GM13976 (cell line): ENCODE measurements at regions not wholly inside any gene's neighbourhood (a gene's known extent, or its start where the extent isn't known, plus 50 kb on each side); places are given as distances from the start of the nearest gene placed in this dataset.

Experiments used
- DNase-seq: peaks from one replicate; pipeline ENCODE4 v3.0.0; 2012; ENCODE audit warnings: low spot score
- CTCF ChIP-seq: IDR thresholded peaks from 2 replicates; pipeline ENCODE4 v1.5.1; 2012; ENCODE audit warnings: borderline replicate concordance, mild to moderate bottlenecking; ENCODE audit not compliant: insufficient read depth; ENCODE audit errors: extremely low read depth, missing control alignments, control extremely low read depth
- in situ Hi-C: fragments of 300-500 bp; cut with MboI; formaldehyde crosslinking; loops from one replicate; pipeline ENCODE4 v1.12.0; 2022; ENCODE audit warnings: low sequenced_read_pairs, mixed read lengths, inconsistent platforms; ENCODE audit not compliant: unreplicated experiment

- in situ Hi-C loops: no loop called here
- no peak for TF ChIP-seq CTCF
These were observed 388.6 kb downstream of the MN1 start for GRCh38 chr22:27412866-27413445.

DNA sequence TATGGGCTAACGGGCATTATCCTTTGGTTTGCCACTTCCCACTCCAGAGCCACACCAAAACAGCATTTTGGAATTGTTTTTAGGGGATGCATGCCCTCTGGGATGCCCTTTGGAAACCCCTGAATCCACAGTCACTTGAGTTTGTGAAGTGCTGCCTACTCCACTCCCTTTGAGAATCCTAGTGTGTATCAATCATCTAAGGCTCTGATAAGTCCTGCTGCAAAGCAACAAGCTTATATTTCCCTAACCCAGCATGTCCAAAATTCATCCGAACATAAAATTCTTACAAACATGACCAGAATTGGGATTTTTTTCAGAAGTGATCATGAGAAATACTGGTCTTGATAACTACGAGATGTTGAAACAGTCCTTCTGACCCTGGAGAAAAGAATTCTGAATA lies 387.9 kb downstream of the MN1 start:
- no peak for DNase-seq
- TF ChIP-seq CTCF: no peak
- in situ Hi-C loops: no loop called here

More at GRCh38 chr22:27412866-27413445, 388.6 kb downstream of the MN1 start:
- no peak for DNase-seq

DNA sequence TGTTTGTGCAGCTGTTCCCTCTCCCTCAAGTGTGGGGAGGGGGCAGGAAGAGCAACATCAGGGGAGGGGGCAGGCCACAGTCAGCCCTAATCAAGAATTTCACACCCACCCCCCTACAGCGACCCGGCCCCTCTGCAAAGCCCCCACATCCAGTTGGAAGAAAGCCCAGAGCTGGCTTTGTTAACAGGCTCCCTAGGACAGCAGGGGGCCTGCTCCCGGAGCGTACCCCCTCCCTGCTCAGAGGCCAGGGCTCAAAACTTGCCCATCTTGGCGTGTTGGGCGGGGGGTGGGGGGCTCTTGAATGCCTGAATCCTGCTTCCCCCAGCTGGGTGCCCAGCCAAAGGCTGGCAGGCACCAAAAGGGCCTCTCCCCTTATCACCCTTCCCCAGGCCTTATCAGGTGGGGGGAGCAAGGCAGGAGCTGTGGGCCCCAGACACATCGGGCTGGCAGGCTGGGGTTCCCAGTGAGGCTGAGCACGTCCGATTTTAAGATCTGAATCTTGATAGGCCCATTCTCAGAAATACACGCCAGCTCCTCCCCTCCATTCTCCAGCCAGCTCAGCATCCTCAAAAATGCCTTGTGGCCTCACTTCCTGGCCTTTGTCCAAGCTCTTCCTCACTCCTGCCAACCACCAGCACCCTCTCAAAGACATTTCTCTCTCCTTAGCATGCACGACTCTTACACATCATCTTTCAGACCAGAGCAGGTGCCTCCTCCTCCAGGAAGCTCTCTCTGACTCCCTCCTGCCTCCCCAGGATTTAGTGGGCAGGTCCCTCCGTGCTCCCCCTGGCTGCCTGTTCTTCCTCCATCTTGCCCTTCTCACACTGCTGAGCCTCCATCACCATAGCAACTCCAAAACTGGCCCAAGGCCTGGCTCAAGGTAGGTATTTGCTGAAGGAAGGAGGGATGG lies 384.8 kb downstream of the MN1 start:
- no peak for DNase-seq
- TF ChIP-seq CTCF: no peak
- in situ Hi-C loops: no loop called here

GRCh38 chr22:27417421-27417814 lies 384.1 kb downstream of the MN1 start:
- no peak for DNase-seq
- in situ Hi-C loops: no loop called here
- TF ChIP-seq CTCF: no peak

GRCh38 chr22:27418261-27418660 lies 383.3 kb downstream of the MN1 start:
- TF ChIP-seq CTCF: no peak
- in situ Hi-C loops: no loop called here
- DNase-seq: no peak

GRCh38 chr22:27419473-27419872 lies 382.1 kb downstream of the MN1 start:
- in situ Hi-C loops: no loop called here
- no peak for TF ChIP-seq CTCF
- DNase-seq: no peak
